Neural progenitor cell (in vitro differentiated cells): ENCODE measurements at regions not wholly inside any gene's neighbourhood (a gene's known extent, or its start where the extent isn't known, plus 50 kb on each side); places are given as distances from the start of the nearest gene placed in this dataset.

ENCODE experiments used
- DNase-seq: peaks from one replicate; pipeline ENCODE4 v3.0.0-alpha.2; 2016; ENCODE audit warnings: low spot score
- H2AFZ ChIP-seq: fragments of 200-600 bp; sonication (generic); replicated peaks from 2 replicates; pipeline ENCODE4 v1.6.1; 2016; ENCODE audit warnings: antibody characterized with exemption
- H3F3A ChIP-seq: fragments of 200-600 bp; sonication (generic); 2 replicates; pipeline ENCODE4 v1.6.1; 2016; ENCODE audit warnings: antibody characterized with exemption, low read depth
- H3K27ac ChIP-seq: fragments of 200-600 bp; sonication (generic); 2 replicates; pipeline ENCODE4 v1.5.1; 2016; ENCODE audit warnings: mild to moderate bottlenecking
- H3K27me3 ChIP-seq: fragments of 200-600 bp; sonication (generic); 2 replicates; pipeline ENCODE4 v1.6.1; 2016; ENCODE audit warnings: mild to moderate bottlenecking, moderate library complexity
- H3K36me3 ChIP-seq: fragments of 200-600 bp; sonication (generic); 2 replicates; pipeline ENCODE4 v1.5.1; 2016
- H3K4me1 ChIP-seq: fragments of 200-600 bp; sonication (generic); 2 replicates; pipeline ENCODE4 v1.6.1; 2016; ENCODE audit warnings: mixed run types
- H3K4me2 ChIP-seq: fragments of 200-600 bp; sonication (generic); 2 replicates; pipeline ENCODE4 v1.6.1; 2016
- H3K4me3 ChIP-seq: fragments of 200-600 bp; sonication (generic); 2 replicates; pipeline ENCODE4 v1.5.1; 2016
- H3K79me2 ChIP-seq: fragments of 200-600 bp; sonication (generic); 2 replicates; pipeline ENCODE4 v1.6.1; 2016; ENCODE audit warnings: low read depth
- H3K9ac ChIP-seq: fragments of 200-600 bp; sonication (generic); 2 replicates; pipeline ENCODE4 v1.6.1; 2016
- H3K9me3 ChIP-seq: fragments of 200-600 bp; sonication (generic); 2 replicates; pipeline ENCODE4 v1.5.1; 2016; ENCODE audit warnings: low read depth
- H4K20me1 ChIP-seq: fragments of 200-600 bp; sonication (generic); 2 replicates; pipeline ENCODE4 v1.6.1; 2016; ENCODE audit warnings: low read depth
- H3K27ac Mint-ChIP-seq: 3 replicates; pipeline ENCODE4 v1.8.0; 2021; ENCODE audit warnings: mixed read lengths
- H3K27me3 Mint-ChIP-seq: 2 replicates; pipeline ENCODE4 v1.8.0; 2022; ENCODE audit warnings: low read depth, mild to moderate bottlenecking, inconsistent platforms, moderate library complexity, mixed read lengths; ENCODE audit not compliant: insufficient read depth
- H3K36me3 Mint-ChIP-seq: 3 replicates; pipeline ENCODE4 v1.8.0; 2021; ENCODE audit warnings: mixed read lengths
- H3K4me1 Mint-ChIP-seq: 3 replicates; pipeline ENCODE4 v1.8.0; 2021; ENCODE audit warnings: mixed read lengths
- H3K4me3 Mint-ChIP-seq: 3 replicates; pipeline ENCODE4 v1.8.0; 2021; ENCODE audit warnings: mild to moderate bottlenecking, moderate library complexity, mixed read lengths
- H3K9me3 Mint-ChIP-seq: 3 replicates; pipeline ENCODE4 v1.8.0; 2020; ENCODE audit warnings: mixed read lengths
- CTCF ChIP-seq: fragments of 200-600 bp; sonication (generic); IDR thresholded peaks from 2 replicates; pipeline ENCODE4 v1.5.1; 2017; ENCODE audit warnings: antibody characterized with exemption, mild to moderate bottlenecking
- EZH2 ChIP-seq: fragments of 200-600 bp; sonication (generic); IDR thresholded peaks from 2 replicates; pipeline ENCODE4 v1.6.1; 2017; ENCODE audit warnings: antibody characterized with exemption, mild to moderate bottlenecking, moderate library complexity
- EZH2phosphoT487 ChIP-seq: fragments of 200-600 bp; sonication (generic); IDR thresholded peaks from 2 replicates; pipeline ENCODE4 v1.6.1; 2017; ENCODE audit warnings: antibody characterized with exemption

- peak overlapping the region; percentile 14 for H2AFZ ChIP-seq
- Mint-ChIP-seq H3K4me1 (no peaks in the 10 kb centered on the region), H3K36me3 (no peaks in the 10 kb centered on the region), H3K27me3 (peaks cover 3% of the 10 kb centered on the region), H3K27ac (no peak overlapping the region), H3K4me3 (no peak overlapping the region), H3K9me3 (no peaks in the 10 kb centered on the region)
- no peak for DNase-seq
- H3K4me1 ChIP-seq = no peaks in the 10 kb centered on the region
- TF ChIP-seq CTCF = no peak
- TF ChIP-seq EZH2 = no peak
- no peak for TF ChIP-seq EZH2phosphoT487
- no peaks in the 10 kb centered on the region for H3K36me3 ChIP-seq
- no peaks in the 10 kb centered on the region for H3K9me3 ChIP-seq
- H3K9ac ChIP-seq = no peak overlapping the region
- H3K27me3 ChIP-seq = no peaks in the 10 kb centered on the region
- H3K4me2 ChIP-seq = no peak overlapping the region
- no peaks in the 10 kb centered on the region for H3F3A ChIP-seq
- H3K27ac ChIP-seq = no peak overlapping the region
- no peaks in the 10 kb centered on the region for H4K20me1 ChIP-seq
- no peaks in the 10 kb centered on the region for H3K79me2 ChIP-seq
- no peak overlapping the region for H3K4me3 ChIP-seq
Observed at GRCh38 chr13:63367522-63368198, 1952.0 kb upstream of the PCDH20 start.

- Histone ChIP-seq H3K27me3 (no peaks in the 10 kb centered on the region), H3K4me3 (no peak overlapping the region), H3K36me3 (no peaks in the 10 kb centered on the region), H3K79me2 (no peaks in the 10 kb centered on the region), H3K9me3 (no peaks in the 10 kb centered on the region), H4K20me1 (no peaks in the 10 kb centered on the region), H3K4me2 (no peak overlapping the region), H3K4me1 (no peaks in the 10 kb centered on the region), H3K27ac (no peak overlapping the region), H3K9ac (no peak overlapping the region), H3F3A (no peaks in the 10 kb centered on the region), H2AFZ (no peak overlapping the region)
- H3K27ac Mint-ChIP-seq = no peak overlapping the region
- no peaks in the 10 kb centered on the region for H3K9me3 Mint-ChIP-seq
- peaks cover 3% of the 10 kb centered on the region for H3K27me3 Mint-ChIP-seq
- H3K4me3 Mint-ChIP-seq = no peak overlapping the region
- H3K4me1 Mint-ChIP-seq = no peaks in the 10 kb centered on the region
- H3K36me3 Mint-ChIP-seq = no peaks in the 10 kb centered on the region
- DNase-seq = no peak
- TF ChIP-seq EZH2phosphoT487 = no peak
- TF ChIP-seq EZH2 = no peak
- TF ChIP-seq CTCF = no peak
Observed at GRCh38 chr13:63364159-63364558, 1948.5 kb upstream of the PCDH20 start.

- Histone ChIP-seq H4K20me1 (no peaks in the 10 kb centered on the region), H3K79me2 (no peaks in the 10 kb centered on the region), H3F3A (no peaks in the 10 kb centered on the region), H3K27me3 (no peaks in the 10 kb centered on the region), H3K9ac (no peak overlapping the region), H3K4me3 (no peak overlapping the region), H3K4me1 (no peaks in the 10 kb centered on the region), H3K27ac (no peak overlapping the region), H3K36me3 (no peaks in the 10 kb centered on the region), H3K9me3 (no peaks in the 10 kb centered on the region), H2AFZ (no peak overlapping the region), H3K4me2 (no peak overlapping the region)
- Mint-ChIP-seq H3K4me1 (no peaks in the 10 kb centered on the region), H3K36me3 (no peaks in the 10 kb centered on the region), H3K27ac (peak overlapping the region; percentile 50), H3K9me3 (no peaks in the 10 kb centered on the region), H3K4me3 (no peak overlapping the region), H3K27me3 (no peaks in the 10 kb centered on the region)
- DNase-seq = no peak
- TF ChIP-seq EZH2phosphoT487 (no peak), EZH2 (no peak), CTCF (no peak)
Observed at GRCh38 chr13:63351533-63351932, 1935.9 kb upstream of the PCDH20 start.
